Kidney (tissue), 13 donors: ENCODE measurements at regions not wholly inside any gene's neighbourhood (a gene's known extent, or its start where the extent isn't known, plus 50 kb on each side); places are given as distances from the start of the nearest gene placed in this dataset.
A peak's percentile ranks its signal among the peaks of the same experiment; 100 is the strongest.
"Not testable (repeated sequence)": the region's sequence is repeated elsewhere in the genome, so short reads cannot be mapped to it uniquely, and the experiment has no call there.

Source experiments
- DNase-seq, 5 donors: peaks; one replicate each; pipeline ENCODE4 v3.0.0-alpha.2; 2013 to 2020
- FAIRE-seq: peaks from 2 replicates; lab custom pipeline; 2012; peaks lifted over from hg19 to GRCh38; lab: Jason Lieb, UNC
- H3K27ac ChIP-seq, 2 donors: one replicate each; pipeline ENCODE4 v1.7.0; 2013; ENCODE audit warnings: low read depth in 2 of 2, low read length in 2 of 2, inconsistent platforms in 1 of 2
- H3K27me3 ChIP-seq: one replicate; pipeline ENCODE4 v1.7.1; 2013; ENCODE audit warnings: low read length, inconsistent platforms; ENCODE audit not compliant: control insufficient read depth, insufficient read depth
- H3K36me3 ChIP-seq, 3 donors: one replicate each; pipeline versions ENCODE4 v1.7.0 to v1.7.1; 2013; ENCODE audit warnings: low read length in 3 of 3, control low read depth in 1 of 3, inconsistent platforms in 1 of 3; ENCODE audit not compliant: insufficient read depth in 3 of 3, control insufficient read depth in 2 of 3
- H3K4me1 ChIP-seq, 3 donors: one replicate each; pipeline versions ENCODE4 v1.7.0 to v1.7.1; 2013; ENCODE audit warnings: low read length in 3 of 3, inconsistent platforms in 1 of 3, low read depth in 1 of 3; ENCODE audit not compliant: control insufficient read depth in 2 of 3, insufficient read depth in 2 of 3
- H3K4me3 ChIP-seq, 3 donors: one replicate each; pipeline versions ENCODE4 v1.7.0 to v1.8.1; 2013; ENCODE audit warnings: low read length in 3 of 3, control low read depth in 1 of 3, inconsistent platforms in 1 of 3
- H3K9ac ChIP-seq, 3 donors: one replicate each; pipeline versions ENCODE4 v1.7.0 to v1.7.1; 2013; ENCODE audit warnings: low read length in 3 of 3, control low read depth in 1 of 3, inconsistent platforms in 1 of 3
- H3K9me3 ChIP-seq, 3 donors: one replicate each; pipeline versions ENCODE4 v1.7.0 to v1.7.1; 2013; ENCODE audit warnings: low read length in 3 of 3, control low read depth in 1 of 3, inconsistent platforms in 1 of 3; ENCODE audit not compliant: control insufficient read depth in 2 of 3, insufficient read depth in 1 of 3
- intact Hi-C: fragments of 100-400 bp; cut with DNase I; formaldehyde crosslinking; loops from one replicate; pipeline ENCODE4 v1.11.1; 2022
- TF ChIP-seq, protein P1 (sequence below): IDR thresholded peaks from 3 replicates; pipeline ENCODE4 v1.5.1; 2012; ENCODE audit warnings: mild to moderate bottlenecking, moderate library complexity, borderline replicate concordance; ENCODE audit not compliant: insufficient read depth; ENCODE audit errors: extremely low read depth
- donor health status: control.
- donor health status: control.
- donor health status: control.
- donor health status: control.
- donor health status: control.
- donor health status: DM: yes; HTN: yes; CAD: no.
- donor health status: Normal renal cell carcinoma (clear cell type).

DNA sequence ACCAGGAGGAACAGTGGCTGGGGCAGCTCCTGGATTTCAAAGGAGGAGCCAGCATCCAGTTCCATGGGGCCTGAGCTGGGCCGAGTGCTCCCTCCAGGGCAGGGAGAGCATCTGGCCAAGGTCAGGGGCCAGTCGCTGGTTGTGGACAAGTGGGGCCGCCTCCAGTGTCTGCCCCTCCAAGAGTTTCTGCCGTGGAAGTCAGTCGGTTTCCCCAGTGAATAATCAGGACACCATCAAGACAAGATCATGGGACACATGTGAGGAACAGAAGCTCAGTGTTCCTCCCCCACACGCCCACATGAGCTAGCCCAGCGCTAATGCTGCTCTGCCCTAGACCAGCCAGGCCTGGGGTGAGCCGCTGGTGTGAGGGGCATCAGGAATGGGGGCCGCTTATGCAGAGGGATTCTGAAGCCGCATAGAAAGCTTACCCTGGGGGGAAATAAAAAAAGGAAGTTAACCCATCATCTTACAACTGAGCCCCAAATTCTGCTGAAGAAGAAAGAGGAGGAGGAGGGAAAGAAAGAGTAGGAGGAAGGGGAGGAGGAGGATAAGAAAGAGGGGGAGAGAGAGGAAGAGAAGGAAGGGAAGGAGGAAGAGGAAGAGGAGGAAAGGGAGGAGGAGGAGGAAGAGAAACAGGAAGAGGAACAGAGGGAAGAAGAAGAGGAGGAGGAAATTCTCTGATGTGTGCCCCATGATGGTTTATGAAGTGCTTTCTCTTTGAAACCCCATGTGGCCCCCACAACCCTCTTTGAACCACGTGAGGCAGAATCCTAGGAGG is 198.4 kb downstream of the MATN1 start:
- peak in 3 of 5 donors; percentile 31 to 35 (median 32) for DNase-seq
- intact Hi-C loops = no loop called here
- TF ChIP-seq, protein P1, sequence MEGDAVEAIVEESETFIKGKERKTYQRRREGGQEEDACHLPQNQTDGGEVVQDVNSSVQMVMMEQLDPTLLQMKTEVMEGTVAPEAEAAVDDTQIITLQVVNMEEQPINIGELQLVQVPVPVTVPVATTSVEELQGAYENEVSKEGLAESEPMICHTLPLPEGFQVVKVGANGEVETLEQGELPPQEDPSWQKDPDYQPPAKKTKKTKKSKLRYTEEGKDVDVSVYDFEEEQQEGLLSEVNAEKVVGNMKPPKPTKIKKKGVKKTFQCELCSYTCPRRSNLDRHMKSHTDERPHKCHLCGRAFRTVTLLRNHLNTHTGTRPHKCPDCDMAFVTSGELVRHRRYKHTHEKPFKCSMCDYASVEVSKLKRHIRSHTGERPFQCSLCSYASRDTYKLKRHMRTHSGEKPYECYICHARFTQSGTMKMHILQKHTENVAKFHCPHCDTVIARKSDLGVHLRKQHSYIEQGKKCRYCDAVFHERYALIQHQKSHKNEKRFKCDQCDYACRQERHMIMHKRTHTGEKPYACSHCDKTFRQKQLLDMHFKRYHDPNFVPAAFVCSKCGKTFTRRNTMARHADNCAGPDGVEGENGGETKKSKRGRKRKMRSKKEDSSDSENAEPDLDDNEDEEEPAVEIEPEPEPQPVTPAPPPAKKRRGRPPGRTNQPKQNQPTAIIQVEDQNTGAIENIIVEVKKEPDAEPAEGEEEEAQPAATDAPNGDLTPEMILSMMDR = no peak
- no peak overlapping the region for H3K4me3 ChIP-seq
- no peaks in the 10 kb centered on the region for H3K4me1 ChIP-seq
- no peak overlapping the region for H3K9ac ChIP-seq
- no peaks in the 10 kb centered on the region for H3K36me3 ChIP-seq
- H3K27ac ChIP-seq = no peak overlapping the region
- no peak for FAIRE-seq
- no peaks in the 10 kb centered on the region for H3K27me3 ChIP-seq
- no peaks in the 10 kb centered on the region for H3K9me3 ChIP-seq

DNA sequence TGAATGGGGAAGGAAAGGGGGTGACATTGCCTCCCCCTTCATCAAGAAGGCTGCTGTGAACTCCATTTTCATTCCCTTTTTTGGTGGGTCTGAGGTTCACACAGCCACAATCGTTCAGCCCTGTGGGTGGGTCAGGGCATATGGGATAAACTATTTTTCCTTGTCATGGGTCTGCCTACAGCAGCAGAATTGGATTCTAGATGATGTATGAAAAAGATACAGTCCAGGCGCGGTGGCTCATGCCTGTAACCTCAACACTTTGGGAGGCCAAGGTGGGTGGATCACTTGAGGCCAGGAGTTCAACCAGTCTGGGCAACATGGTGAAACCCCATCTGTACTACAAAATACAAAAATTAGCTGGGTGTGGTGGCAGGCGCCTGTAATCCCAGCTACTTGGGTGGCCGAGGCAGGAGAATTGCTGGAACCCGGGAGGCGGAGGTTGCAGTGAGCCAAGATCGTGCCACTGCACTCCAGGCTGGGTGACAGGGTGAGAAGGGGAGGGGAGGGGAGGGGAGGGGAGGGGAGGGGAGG is 199.3 kb downstream of the MATN1 start:
- H3K4me1 ChIP-seq, DNase-seq, intact Hi-C loops, H3K27ac ChIP-seq, H3K9ac ChIP-seq, FAIRE-seq, H3K9me3 ChIP-seq, H3K4me3 ChIP-seq, H3K36me3 ChIP-seq, H3K27me3 ChIP-seq: not testable (repeated sequence)

DNA sequence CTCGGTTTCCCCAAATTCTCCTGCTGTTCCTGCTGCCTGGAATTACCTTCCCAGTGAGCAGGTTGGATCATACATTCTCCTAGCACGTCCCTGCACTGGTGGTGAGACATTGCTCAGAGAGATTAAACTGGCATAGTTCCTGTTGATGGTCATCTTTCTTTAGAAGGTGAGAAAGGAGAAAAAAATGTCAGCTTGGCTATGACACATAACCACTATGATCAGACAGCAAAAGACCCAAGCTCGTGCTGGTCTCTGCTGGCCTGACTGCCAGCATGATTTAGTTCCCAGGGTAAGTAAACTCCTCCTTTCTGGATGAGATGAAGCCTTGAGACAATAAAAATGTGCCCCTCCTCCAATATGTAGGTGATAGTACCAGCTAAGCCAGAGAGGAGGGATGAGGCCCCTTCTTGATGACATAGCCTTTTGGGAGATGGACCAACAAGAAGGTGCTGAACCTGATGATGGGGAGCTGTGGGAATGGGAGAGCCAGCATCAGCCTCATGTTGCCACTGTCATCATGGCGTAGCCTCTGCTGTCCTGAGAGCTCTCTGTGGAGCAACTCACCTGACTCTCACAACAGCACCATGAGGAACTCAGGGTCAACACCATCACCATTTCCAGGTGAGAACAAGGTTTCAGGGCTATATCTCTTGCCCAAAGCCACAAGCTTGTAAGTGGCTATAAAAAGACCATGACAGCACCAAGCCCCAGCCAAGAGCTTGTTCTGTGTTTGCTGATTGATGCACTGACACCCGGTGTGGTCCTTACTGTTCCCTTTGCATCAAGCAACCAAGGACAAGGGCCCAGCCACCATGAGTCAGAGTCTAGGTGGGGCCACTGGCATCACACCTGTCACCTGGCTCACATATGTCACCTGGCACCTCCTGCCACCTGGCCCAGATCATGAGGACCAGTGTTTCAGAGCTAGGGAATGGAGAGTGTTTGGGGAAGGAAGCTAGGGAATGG is 200.0 kb downstream of the MATN1 start:
- no peak for DNase-seq
- intact Hi-C loops = no loop called here
- no peaks in the 10 kb centered on the region for H3K27me3 ChIP-seq
- no peaks in the 10 kb centered on the region for H3K4me1 ChIP-seq
- no peaks in the 10 kb centered on the region for H3K36me3 ChIP-seq
- TF ChIP-seq, protein P1 = no peak
- no peak for FAIRE-seq
- no peak overlapping the region for H3K9ac ChIP-seq
- H3K27ac ChIP-seq = no peak overlapping the region
- no peak overlapping the region for H3K4me3 ChIP-seq
- no peaks in the 10 kb centered on the region for H3K9me3 ChIP-seq
